ENCODE measurements at regions not wholly inside any gene's neighbourhood (a gene's known extent, or its start where the extent isn't known, plus 50 kb on each side); places are given as distances from the start of the nearest gene placed in this dataset.
"Not testable (repeated sequence)": the region's sequence is repeated elsewhere in the genome, so short reads cannot be mapped to it uniquely, and the experiment has no call there.

GRCh38 chr13:21243045-21243897 lies 66.8 kb downstream of the MRPL57 start:
- TF ChIP-seq CTCF (IDR thresholded peaks at IDR 0.05; ENCODE audit: control extremely low read depth, extremely low read depth, low read depth, missing control alignments), result no peak
- DNase-seq (ENCODE audit: extremely low spot score), result no peak
- CTCF ChIA-PET, result no interaction called here
- POLR2A ChIA-PET, result no interaction called here

GRCh38 chr13:21243898-21244184 lies 67.4 kb downstream of the MRPL57 start:
- DNase-seq (ENCODE audit: extremely low spot score); POLR2A ChIA-PET; CTCF ChIA-PET: not testable (repeated sequence)

- TF ChIP-seq CTCF (IDR thresholded peaks at IDR 0.05; ENCODE audit: control extremely low read depth, extremely low read depth, low read depth, missing control alignments), result no peak
- ChIA-PET POLR2A (interaction anchor here (0.5 kb wide), 1 partner anchor 480 kb away, joined by 5 read pairs; no protein-coding TSS in a partner anchor), CTCF (interaction anchor here (0.8 to 1.4 kb wide), 3 partner anchors 14 to 233 kb away, joined by 3 to 5 read pairs (median 4); no protein-coding TSS in a partner anchor)
- no peak for DNase-seq (ENCODE audit: extremely low spot score)
Measured at GRCh38 chr13:21246761-21247452, 70.4 kb downstream of the MRPL57 start.

DNA sequence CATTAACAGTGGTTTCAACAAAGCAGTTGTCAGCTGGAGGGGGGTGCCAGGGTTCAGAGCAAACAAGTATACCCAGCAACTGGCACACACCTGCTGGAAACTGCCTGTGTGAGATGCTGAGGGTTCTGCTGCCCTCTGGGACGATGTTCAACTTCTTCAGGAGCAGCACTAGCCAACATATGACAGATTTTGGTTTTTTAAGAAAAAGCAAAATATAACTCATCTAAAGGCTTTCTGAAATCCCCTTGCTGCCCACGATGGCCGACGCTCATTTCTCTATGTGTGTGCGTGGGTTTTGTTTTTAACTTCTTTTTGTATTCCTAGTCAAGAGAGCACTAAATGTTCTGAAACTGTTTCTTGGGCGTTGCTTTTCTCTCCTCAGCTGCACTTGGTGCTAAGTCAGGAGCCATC lies 79.9 kb downstream of the MRPL57 start:
- ChIA-PET CTCF (no interaction called here), POLR2A (no interaction called here)
- TF ChIP-seq CTCF (IDR thresholded peaks at IDR 0.05; ENCODE audit: control extremely low read depth, extremely low read depth, low read depth, missing control alignments), result no peak
- no peak for DNase-seq (ENCODE audit: extremely low spot score)

GRCh38 chr13:21256891-21257290 lies 80.4 kb downstream of the MRPL57 start:
- ChIA-PET POLR2A (no interaction called here), CTCF (no interaction called here)
- DNase-seq (ENCODE audit: extremely low spot score), result no peak
- no peak for TF ChIP-seq CTCF (IDR thresholded peaks at IDR 0.05; ENCODE audit: control extremely low read depth, extremely low read depth, low read depth, missing control alignments)

- ChIA-PET POLR2A (no interaction called here), CTCF (no interaction called here)
- no peak for DNase-seq (ENCODE audit: extremely low spot score)
- TF ChIP-seq CTCF (IDR thresholded peaks at IDR 0.05; ENCODE audit: control extremely low read depth, extremely low read depth, low read depth, missing control alignments), result no peak
Measured at GRCh38 chr13:21259571-21260455, 83.4 kb downstream of the MRPL57 start.

DNA sequence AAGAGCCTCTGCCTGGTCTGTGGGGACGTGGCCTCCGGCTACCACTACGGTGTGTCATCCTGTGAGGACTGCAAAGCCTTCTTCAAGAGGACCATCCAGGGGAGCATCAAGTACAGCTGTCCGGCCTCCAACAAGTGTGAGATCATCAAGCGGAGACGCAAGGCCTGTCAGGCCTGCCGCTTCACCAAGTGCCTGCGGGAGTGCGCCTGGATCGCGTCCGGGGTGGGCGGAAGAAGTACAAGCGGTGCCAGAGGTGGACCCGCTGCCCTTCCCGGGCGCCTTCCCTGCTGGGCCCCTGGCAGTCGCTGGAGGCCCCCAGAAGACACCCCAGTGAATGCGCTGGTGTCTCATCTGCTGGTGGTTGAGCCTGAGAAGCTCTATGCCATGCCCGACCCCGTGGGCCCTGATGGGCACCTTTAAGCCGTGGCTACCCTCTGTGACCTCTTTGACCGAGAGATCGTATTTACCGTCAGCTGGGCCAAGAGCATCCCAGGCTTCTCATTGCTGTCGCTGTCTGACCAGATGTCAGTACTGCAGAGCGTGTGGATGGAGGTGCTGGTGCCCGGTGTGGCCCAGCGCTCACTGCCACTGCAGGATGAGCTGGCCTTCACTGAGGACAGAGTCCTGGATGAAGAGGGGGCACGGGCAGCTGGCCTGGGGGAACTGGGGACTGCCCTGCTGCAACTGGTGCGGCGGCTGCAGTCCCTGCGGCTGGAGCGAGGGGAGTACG lies 84.3 kb downstream of the MRPL57 start:
- CTCF ChIA-PET; POLR2A ChIA-PET; DNase-seq (ENCODE audit: extremely low spot score): not testable (repeated sequence)

DNA sequence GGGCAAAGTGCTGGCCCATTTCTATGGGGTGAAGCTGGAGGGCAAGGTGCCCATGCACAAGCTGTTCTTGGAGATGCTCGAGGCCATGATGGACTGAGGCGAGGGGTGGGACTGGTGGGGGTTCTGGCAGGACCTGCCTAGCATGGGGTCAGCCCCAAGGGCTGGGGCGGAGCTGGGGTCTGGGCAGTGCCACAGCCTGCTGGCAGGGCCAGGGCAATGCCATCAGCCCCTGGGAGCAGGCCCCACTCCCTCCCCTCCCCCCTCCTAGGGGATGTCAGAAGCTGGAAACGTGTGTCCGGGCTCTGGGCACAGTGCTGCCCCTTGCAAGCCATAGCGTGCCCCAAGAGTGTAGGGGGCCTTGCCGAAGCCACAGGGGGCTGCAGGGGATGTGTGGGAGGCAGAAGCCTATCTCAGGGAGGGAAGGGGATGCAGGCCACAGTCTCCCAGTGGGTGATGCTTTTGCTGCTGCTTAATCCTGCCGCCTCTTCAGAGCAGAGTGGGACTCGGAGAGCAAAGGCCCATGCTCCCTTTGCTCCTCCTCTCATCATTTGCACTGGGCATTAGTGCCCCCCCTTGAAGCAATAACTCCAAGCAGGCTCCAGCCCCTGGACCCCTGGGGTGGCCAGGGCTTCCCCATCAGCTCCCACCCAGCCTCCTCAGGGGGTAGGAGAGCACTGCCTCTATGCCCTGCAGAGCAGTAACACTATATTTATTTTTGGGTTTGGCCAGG lies 85.2 kb downstream of the MRPL57 start:
- DNase-seq (ENCODE audit: extremely low spot score); POLR2A ChIA-PET; CTCF ChIA-PET: not testable (repeated sequence)

DNA sequence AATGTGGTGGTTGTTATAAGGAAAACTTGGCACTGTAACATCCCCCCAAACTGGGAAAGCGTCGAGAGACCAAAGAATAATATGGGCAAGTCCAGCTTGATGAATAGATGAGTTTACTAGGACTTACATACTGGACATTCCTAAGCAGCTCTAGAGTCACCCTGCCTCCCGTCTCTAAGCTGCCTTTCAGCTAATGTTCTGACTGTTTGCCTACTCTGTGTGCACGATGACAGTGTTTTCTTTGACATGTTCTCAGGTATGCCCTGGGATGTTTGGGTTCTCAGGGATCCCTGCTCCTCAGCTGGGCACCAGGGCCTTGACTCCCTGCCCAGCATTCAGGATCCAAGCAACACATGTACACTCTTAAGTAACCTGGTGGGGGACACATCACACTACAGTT lies 87.5 kb downstream of the MRPL57 start:
- CTCF ChIA-PET; DNase-seq (ENCODE audit: extremely low spot score); POLR2A ChIA-PET: not testable (repeated sequence)

GRCh38 chr13:21268485-21268884 lies 92.0 kb downstream of the MRPL57 start:
- CTCF ChIA-PET; POLR2A ChIA-PET; DNase-seq (ENCODE audit: extremely low spot score): not testable (repeated sequence)

Data from GM10248 (cell line).